Trophoblast cell (in vitro differentiated cells and primary cell): ENCODE measurements at regions not wholly inside any gene's neighbourhood (a gene's known extent, or its start where the extent isn't known, plus 50 kb on each side); places are given as distances from the start of the nearest gene placed in this dataset.
"Not testable (repeated sequence)": the region's sequence is repeated elsewhere in the genome, so short reads cannot be mapped to it uniquely, and the experiment has no call there.

Experiments
- DNase-seq, 2 donors: peaks; one replicate each; pipeline ENCODE4 v3.0.0-alpha.2; 2016
- H2AFZ ChIP-seq: 2 replicates; pipeline ENCODE4 v1.6.1; 2013; ENCODE audit warnings: low read length, moderate library complexity, mild to moderate bottlenecking; ENCODE audit not compliant: insufficient read depth, poor library complexity
- H2AK5ac ChIP-seq: 2 replicates; pipeline ENCODE4 v1.6.1; 2013; ENCODE audit warnings: mild to moderate bottlenecking, low read length
- H2BK120ac ChIP-seq: 2 replicates; pipeline ENCODE4 v1.6.1; 2013; ENCODE audit warnings: low read length, mild to moderate bottlenecking, moderate library complexity; ENCODE audit not compliant: insufficient read depth, poor library complexity
- H2BK12ac ChIP-seq: 2 replicates; pipeline ENCODE4 v1.6.1; 2013; ENCODE audit warnings: mild to moderate bottlenecking, low read length, moderate library complexity
- H2BK5ac ChIP-seq: 2 replicates; pipeline ENCODE4 v1.6.1; 2013; ENCODE audit warnings: low read length, low read depth, moderate library complexity, mild to moderate bottlenecking; ENCODE audit not compliant: poor library complexity
- H3K14ac ChIP-seq: 2 replicates; pipeline ENCODE4 v1.6.1; 2013; ENCODE audit warnings: mild to moderate bottlenecking, low read length
- H3K18ac ChIP-seq: 2 replicates; pipeline ENCODE4 v1.6.1; 2013; ENCODE audit warnings: mild to moderate bottlenecking, low read length
- H3K23ac ChIP-seq: 2 replicates; pipeline ENCODE4 v1.6.1; 2013; ENCODE audit warnings: low read length
- H3K27ac ChIP-seq: 2 replicates; pipeline ENCODE4 v1.5.1; 2013; ENCODE audit warnings: low read depth, mild to moderate bottlenecking, inconsistent platforms, low read length, moderate library complexity
- H3K27me3 ChIP-seq: 2 replicates; pipeline ENCODE4 v1.6.1; 2013; ENCODE audit warnings: inconsistent platforms, mild to moderate bottlenecking, low read length, moderate library complexity; ENCODE audit not compliant: insufficient read depth
- H3K36me3 ChIP-seq, 2 experiments: 1 replicate in 1 of 2; 2 replicates in 1 of 2; pipeline ENCODE4 v1.6.1; 2013; ENCODE audit warnings: low read length in 2 of 2, mild to moderate bottlenecking in 2 of 2, moderate library complexity in 1 of 2; ENCODE audit not compliant: insufficient read depth in 2 of 2, control insufficient read depth in 1 of 2
- H3K4ac ChIP-seq: 2 replicates; pipeline ENCODE4 v1.6.1; 2013; ENCODE audit warnings: low read depth, mild to moderate bottlenecking, low read length, moderate library complexity
- H3K4me1 ChIP-seq, 2 experiments: 1 replicate in 1 of 2; 2 replicates in 1 of 2; pipeline ENCODE4 v1.6.1; 2013; ENCODE audit warnings: low read length in 2 of 2, mild to moderate bottlenecking in 2 of 2, moderate library complexity in 1 of 2; ENCODE audit not compliant: insufficient read depth in 2 of 2, control insufficient read depth in 1 of 2
- H3K4me2 ChIP-seq: 2 replicates; pipeline ENCODE4 v1.6.1; 2013; ENCODE audit warnings: inconsistent platforms, mild to moderate bottlenecking, low read length, moderate library complexity
- H3K4me3 ChIP-seq: 2 replicates; pipeline ENCODE4 v1.5.1; 2013; ENCODE audit warnings: mild to moderate bottlenecking, low read depth, low read length, inconsistent platforms
- H3K79me1 ChIP-seq: one replicate; pipeline ENCODE4 v1.6.1; 2013; ENCODE audit warnings: low read length
- H3K79me2 ChIP-seq: 2 replicates; pipeline ENCODE4 v1.6.1; 2013; ENCODE audit warnings: low read length, mild to moderate bottlenecking; ENCODE audit not compliant: control insufficient read depth, insufficient read depth, poor library complexity
- H3K9ac ChIP-seq: 2 replicates; pipeline ENCODE4 v1.6.1; 2013; ENCODE audit warnings: mild to moderate bottlenecking, low read length
- H3K9me3 ChIP-seq: 2 replicates; pipeline ENCODE4 v1.6.1; 2013; ENCODE audit warnings: low read depth, mild to moderate bottlenecking, control low read depth, inconsistent platforms, low read length; ENCODE audit not compliant: insufficient read depth
- H4K12ac ChIP-seq: 2 replicates; pipeline ENCODE4 v1.6.1; 2013; ENCODE audit warnings: low read depth, mild to moderate bottlenecking, low read length, moderate library complexity
- H4K8ac ChIP-seq: 2 replicates; pipeline ENCODE4 v1.6.1; 2013; ENCODE audit warnings: low read depth, mild to moderate bottlenecking, low read length, moderate library complexity
- H4K91ac ChIP-seq: one replicate; pipeline ENCODE4 v1.6.1; 2013; ENCODE audit warnings: low read depth, mild to moderate bottlenecking, low read length, moderate library complexity
- WGBS: extraction: QIAGEN DNeasy Blood & Tissue Kit; methylation state at CpG from one replicate; pipeline ENCODE4 v1.1.7; 2013; ENCODE audit warnings: missing lambda C conversion rate; ENCODE audit not compliant: insufficient read length, insufficient coverage; ENCODE audit errors: extremely low coverage; 5-methylcytosine and 5-hydroxymethylcytosine counted together

DNA sequence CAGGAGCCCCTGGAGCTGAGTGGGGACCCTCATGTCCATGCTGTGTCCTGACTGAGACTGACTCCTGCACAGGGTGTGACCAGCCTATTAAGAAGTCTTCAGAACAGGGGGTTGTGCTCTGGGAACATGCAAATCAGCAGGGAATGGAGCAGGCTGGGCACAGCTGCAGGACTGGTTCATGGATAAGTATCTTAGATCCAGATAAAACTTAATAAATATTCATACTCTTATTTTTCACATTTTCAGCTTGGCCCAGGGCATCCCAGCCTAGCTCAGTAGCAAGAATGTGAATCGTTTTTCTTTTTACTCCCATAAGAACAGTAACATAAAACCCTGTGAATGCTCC, 479.7 kb downstream of the RPIA start:
- DNase-seq, H2BK120ac ChIP-seq: not testable (repeated sequence)

GRCh38 chr2:89177004-89177403, 485.5 kb downstream of the RPIA start:
- H2AK5ac ChIP-seq, H3K9me3 ChIP-seq, H3K27me3 ChIP-seq, H3K4ac ChIP-seq, DNase-seq, H2BK120ac ChIP-seq, H3K23ac ChIP-seq, H3K36me3 ChIP-seq, H3K4me3 ChIP-seq, H3K4me1 ChIP-seq, H4K91ac ChIP-seq, H3K14ac ChIP-seq, H3K9ac ChIP-seq, H2AFZ ChIP-seq, H3K4me2 ChIP-seq, H4K12ac ChIP-seq, H3K79me2 ChIP-seq, H2BK5ac ChIP-seq, H4K8ac ChIP-seq, H3K27ac ChIP-seq, H2BK12ac ChIP-seq, H3K79me1 ChIP-seq, H3K18ac ChIP-seq: not testable (repeated sequence)

More for the DNA sequence above, 479.7 kb downstream of the RPIA start:
- H2BK5ac ChIP-seq, H3K9me3 ChIP-seq, H4K91ac ChIP-seq, H3K18ac ChIP-seq, H2AFZ ChIP-seq, H3K14ac ChIP-seq, H3K79me2 ChIP-seq, H3K27ac ChIP-seq, H3K9ac ChIP-seq, H3K4me3 ChIP-seq, H3K27me3 ChIP-seq, H3K79me1 ChIP-seq, H2BK12ac ChIP-seq, H2AK5ac ChIP-seq, H3K36me3 ChIP-seq, H4K8ac ChIP-seq, H3K23ac ChIP-seq, H3K4ac ChIP-seq, H3K4me1 ChIP-seq, H4K12ac ChIP-seq, H3K4me2 ChIP-seq: not testable (repeated sequence)
- no CpG with 5 or more reads among the region's 1 CpG for WGBS

DNA sequence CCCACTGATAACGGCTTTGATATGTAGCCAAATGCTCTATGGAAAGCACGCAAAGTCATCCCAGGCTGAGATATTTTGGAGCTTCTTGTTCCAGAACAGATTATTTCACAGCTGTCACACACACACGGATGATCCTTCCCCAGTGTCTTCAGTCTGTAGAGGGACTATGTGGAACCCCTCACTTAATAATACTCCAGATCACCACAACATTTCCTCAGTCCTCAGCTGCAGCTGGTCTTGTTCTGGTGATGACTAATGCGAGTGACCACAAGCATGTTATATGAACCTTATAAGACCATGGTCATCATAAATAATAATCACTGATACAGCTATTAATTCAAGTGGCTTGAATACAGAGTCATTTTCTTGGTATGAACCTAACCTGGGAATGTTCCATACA, 490.7 kb downstream of the RPIA start:
- not testable (repeated sequence) for H3K14ac ChIP-seq, DNase-seq, H3K23ac ChIP-seq, H3K4me2 ChIP-seq, H4K12ac ChIP-seq, H4K91ac ChIP-seq, H4K8ac ChIP-seq, H2BK5ac ChIP-seq, H3K18ac ChIP-seq, H2BK12ac ChIP-seq, H3K79me2 ChIP-seq, H3K4me1 ChIP-seq, H2AFZ ChIP-seq, H3K4ac ChIP-seq, H2AK5ac ChIP-seq, H3K36me3 ChIP-seq, H3K79me1 ChIP-seq, H3K9ac ChIP-seq, H2BK120ac ChIP-seq, H3K4me3 ChIP-seq, H3K9me3 ChIP-seq, H3K27ac ChIP-seq, H3K27me3 ChIP-seq
- no CpG with 5 or more reads among the region's 4 CpGs for WGBS

GRCh38 chr2:89184746-89185145, 493.3 kb downstream of the RPIA start:
- not testable (repeated sequence) for H3K23ac ChIP-seq, H2BK5ac ChIP-seq, H4K8ac ChIP-seq, DNase-seq, H4K12ac ChIP-seq, H3K4ac ChIP-seq, H2AFZ ChIP-seq, H2BK12ac ChIP-seq, H3K9me3 ChIP-seq, H3K27ac ChIP-seq, H4K91ac ChIP-seq, H3K79me1 ChIP-seq, H3K36me3 ChIP-seq, H2AK5ac ChIP-seq, H3K4me2 ChIP-seq, H3K14ac ChIP-seq, H3K9ac ChIP-seq, H2BK120ac ChIP-seq, H3K27me3 ChIP-seq, H3K79me2 ChIP-seq, H3K18ac ChIP-seq, H3K4me3 ChIP-seq, H3K4me1 ChIP-seq
- WGBS = no CpG with 5 or more reads among the region's 1 CpG
